SK-N-SH treated with all-trans-retinoic acid at 6 μM for 48 hours (cell line): ENCODE measurements at regions not wholly inside any gene's neighbourhood (a gene's known extent, or its start where the extent isn't known, plus 50 kb on each side); places are given as distances from the start of the nearest gene placed in this dataset.

Experiments used
- BACH2 ChIP-seq: fragments of 250-450 bp; sonication (Bioruptor Pico); IDR thresholded peaks from 2 replicates; pipeline ENCODE4 v1.9.0; 2021; ENCODE audit warnings: mild to moderate bottlenecking, borderline replicate concordance
- TCF4 ChIP-seq: fragments of 250-450 bp; sonication (Bioruptor Pico); IDR thresholded peaks from 2 replicates; pipeline ENCODE4 v1.8.0; 2021; ENCODE audit warnings: mild to moderate bottlenecking, moderate library complexity, borderline replicate concordance
- ZFP3 ChIP-seq: fragments of 250-450 bp; sonication (Bioruptor Pico); IDR thresholded peaks from 2 replicates; pipeline ENCODE4 v1.5.0; 2020; ENCODE audit warnings: mild to moderate bottlenecking, moderate library complexity
- ZFP30 ChIP-seq: fragments of 450-650 bp; formaldehyde crosslinking; IDR thresholded peaks from 2 replicates; pipeline ENCODE4 v1.5.0; 2022; ENCODE audit warnings: mild to moderate bottlenecking, moderate library complexity
- ZNF565 ChIP-seq: fragments of 450-650 bp; formaldehyde crosslinking; conservative IDR thresholded peaks from 2 replicates; pipeline ENCODE4 v1.5.0; 2020; ENCODE audit warnings: low read depth, mild to moderate bottlenecking, moderate library complexity
- ZNF70 ChIP-seq: fragments of 450-650 bp; formaldehyde crosslinking; IDR thresholded peaks from 2 replicates; pipeline ENCODE4 v1.5.0; 2020; ENCODE audit warnings: mild to moderate bottlenecking, moderate library complexity

DNA sequence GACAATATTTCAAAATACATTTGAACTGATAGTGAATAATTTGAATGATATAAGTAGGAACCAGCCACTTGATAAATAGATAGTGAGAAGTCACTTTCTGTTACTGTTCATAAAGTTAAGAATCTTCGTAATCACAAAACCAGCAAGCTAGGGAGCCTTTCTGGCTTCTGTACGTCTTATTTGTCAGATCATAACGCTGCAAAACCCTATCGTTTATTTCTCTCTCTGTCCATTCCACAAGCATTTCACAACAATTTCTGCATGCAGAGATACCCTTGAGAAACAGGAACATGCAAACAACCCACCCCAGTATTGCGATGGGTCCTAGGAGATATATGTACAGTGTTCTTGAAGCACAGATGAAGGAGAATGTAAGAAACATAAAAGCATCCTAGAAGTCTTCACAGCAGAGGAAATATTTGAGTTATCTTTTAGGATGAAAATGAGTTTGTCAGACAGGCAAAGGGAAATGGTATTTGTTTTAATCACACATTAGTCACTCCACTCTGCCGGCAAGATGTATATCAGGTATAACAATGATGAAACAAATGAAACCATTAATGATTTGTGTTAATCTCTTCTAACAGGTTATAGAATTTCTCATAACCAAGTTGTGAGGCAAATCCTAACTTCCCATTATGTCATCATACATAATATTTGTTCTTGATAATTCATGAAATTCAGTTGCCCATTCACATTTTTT lies 668.7 kb upstream of the FTMT start:
- TF ChIP-seq TCF4 (CRISPR knock-in tag) (no peak), ZFP30 (CRISPR knock-in tag) (no peak), BACH2 (CRISPR knock-in tag) (no peak), ZNF70 (CRISPR knock-in tag) (no peak), ZNF565 (CRISPR knock-in tag) (no peak), ZFP3 (CRISPR knock-in tag) (no peak)
